Suppressor macrophage (primary cell): ENCODE measurements at regions not wholly inside any gene's neighbourhood (a gene's known extent, or its start where the extent isn't known, plus 50 kb on each side); places are given as distances from the start of the nearest gene placed in this dataset.
A peak's percentile ranks its signal among the peaks of the same experiment; 100 is the strongest.

Experiments
- DNase-seq, 4 experiments: peaks; one replicate each; pipeline ENCODE4 v3.0.0-alpha.2; 2020 to 2022

- DNase-seq = no peak
Observed at GRCh38 chr3:170728181-170728580, 141.8 kb downstream of the RPL22L1 start.

DNA sequence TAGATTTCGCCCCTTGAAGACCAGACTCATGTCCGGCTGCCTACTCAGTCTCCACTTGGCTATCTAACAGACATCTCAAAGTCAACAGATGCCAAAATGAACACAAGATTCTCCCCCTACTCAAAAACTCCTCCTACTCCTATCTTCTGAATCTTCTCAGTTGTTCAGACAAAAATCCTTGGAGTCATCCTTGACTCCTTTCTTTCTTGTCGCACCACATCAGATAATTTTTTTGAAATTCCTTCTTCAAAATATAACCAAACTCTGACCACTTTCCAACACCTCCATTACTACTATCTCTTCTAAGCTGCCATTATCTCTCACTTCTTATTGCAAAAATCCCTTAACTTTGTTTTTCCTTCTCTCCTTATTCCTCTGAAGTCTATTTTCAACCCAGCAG is 141.9 kb upstream of the SLC7A14 start:
- DNase-seq = no peak

DNA sequence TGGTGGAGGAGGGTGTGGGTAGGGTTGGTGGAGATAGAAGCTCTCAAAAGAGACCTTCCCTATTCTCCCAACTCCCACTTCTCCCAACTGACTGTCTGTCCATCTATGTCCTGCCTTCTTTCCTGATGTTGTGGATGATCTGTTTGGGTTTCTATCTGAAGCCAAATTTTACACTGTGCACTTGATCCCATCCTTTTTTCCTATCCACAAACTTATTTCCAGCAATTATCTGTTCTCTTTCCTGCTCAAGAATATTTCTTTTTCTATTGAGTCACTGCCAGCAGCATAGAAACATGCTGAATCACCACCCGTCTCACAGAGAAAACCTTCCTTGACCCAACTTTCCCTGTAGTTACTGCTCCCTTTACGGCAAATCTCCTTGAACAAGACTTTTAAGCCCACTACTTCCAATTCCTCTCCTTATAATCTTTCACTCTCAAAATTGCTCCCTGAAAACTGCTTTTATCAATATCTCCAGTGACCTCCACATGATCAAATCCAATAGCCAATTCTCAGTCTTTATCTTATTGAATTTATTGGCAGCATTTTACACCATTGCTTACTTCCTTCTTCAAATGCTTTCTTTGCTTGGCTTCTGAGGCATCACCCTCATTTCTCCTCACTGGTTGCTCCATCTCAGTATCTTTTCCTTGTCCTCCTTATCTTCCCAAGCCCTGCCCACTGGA is 141.2 kb upstream of the SLC7A14 start:
- DNase-seq = no peak

GRCh38 chr3:170725285-170725731 is 139.4 kb upstream of the SLC7A14 start:
- DNase-seq = no peak

DNA sequence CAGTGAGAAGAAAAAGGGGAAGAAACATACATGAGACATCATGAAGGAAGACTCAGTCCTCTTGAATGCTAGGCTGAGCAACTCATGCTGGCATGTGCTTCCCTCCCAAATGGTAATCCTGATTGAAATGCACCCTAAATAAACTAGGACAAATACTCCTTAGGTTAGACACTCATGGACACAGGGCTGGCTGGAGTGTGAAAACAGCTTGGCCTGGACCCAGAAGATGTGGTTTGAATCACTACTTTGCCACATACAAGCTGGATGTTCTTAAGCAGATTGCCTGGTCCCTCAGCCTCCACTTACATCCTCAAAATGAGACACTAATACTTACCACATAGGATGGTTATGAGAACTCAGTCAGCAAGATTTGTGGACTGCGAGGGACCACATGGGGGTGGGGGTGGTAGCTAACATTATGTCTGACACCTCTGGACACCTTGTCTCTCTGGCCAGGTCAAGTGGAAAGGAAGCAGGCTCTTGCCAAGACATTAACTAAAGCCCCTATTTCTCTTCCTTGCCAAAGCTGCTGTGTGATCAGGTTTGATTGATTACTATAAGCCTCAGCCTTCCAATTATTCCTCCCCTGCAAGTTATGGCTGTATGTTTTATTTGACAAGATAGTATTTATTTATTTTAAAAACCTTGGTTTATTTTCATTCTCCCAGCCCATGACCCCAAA is 138.9 kb upstream of the SLC7A14 start:
- DNase-seq = peak in 2 of 4 experiments; percentile 3 to 17

DNA sequence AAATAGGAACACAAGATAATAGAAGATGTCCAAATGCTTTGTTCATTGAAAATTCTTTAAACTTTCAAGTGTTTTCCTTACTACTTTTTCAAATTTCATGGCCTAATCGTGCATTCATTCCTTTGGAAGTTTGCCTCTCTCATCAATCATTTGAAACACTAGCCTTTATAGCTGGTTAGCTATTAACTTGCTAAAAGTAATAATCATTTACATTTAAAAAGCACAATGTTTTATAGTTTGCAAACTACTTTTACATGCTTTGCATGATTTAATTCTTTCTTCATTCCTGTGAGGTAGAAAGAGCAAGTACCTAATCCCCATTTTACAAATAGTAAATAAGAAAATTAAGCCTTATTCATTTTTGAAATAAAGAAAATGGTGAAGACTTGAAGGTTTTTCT is 137.4 kb upstream of the SLC7A14 start:
- no peak for DNase-seq

DNA sequence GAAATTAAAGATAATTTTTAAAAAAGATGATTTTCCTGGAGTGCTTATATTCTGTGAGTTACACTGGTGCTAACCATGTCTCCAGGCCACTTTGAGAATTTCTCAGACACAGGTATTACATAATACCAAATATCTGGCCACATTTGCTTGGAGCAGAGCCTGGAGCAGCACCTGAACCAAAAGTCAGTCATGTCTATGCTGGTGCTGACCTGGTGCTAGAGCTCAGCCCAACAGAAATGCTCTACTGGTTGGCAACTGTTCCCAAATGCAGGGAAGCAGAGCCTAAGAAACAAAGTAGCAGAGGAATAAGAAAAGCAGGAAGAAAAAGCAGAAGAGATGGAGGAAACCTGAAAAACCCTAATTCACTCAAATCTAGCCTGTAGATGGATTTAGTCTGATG is 135.7 kb upstream of the SLC7A14 start:
- DNase-seq = no peak

GRCh38 chr3:170719300-170719699 is 133.4 kb upstream of the SLC7A14 start:
- no peak for DNase-seq

- no peak for DNase-seq
Observed at GRCh38 chr3:170718848-170719247, 133.0 kb upstream of the SLC7A14 start.

GRCh38 chr3:170717410-170718402 is 131.8 kb upstream of the SLC7A14 start:
- no peak for DNase-seq

- no peak for DNase-seq
Observed at GRCh38 chr3:170716172-170716805, 130.4 kb upstream of the SLC7A14 start.

GRCh38 chr3:170714562-170715535 is 129.0 kb upstream of the SLC7A14 start:
- DNase-seq = no peak

- DNase-seq = no peak
Observed at GRCh38 chr3:170714122-170714521, 128.2 kb upstream of the SLC7A14 start.

GRCh38 chr3:170713653-170714052 is 127.8 kb upstream of the SLC7A14 start:
- no peak for DNase-seq

GRCh38 chr3:170712798-170713197 is 126.9 kb upstream of the SLC7A14 start:
- no peak for DNase-seq

GRCh38 chr3:170712336-170712735 is 126.5 kb upstream of the SLC7A14 start:
- DNase-seq = no peak

DNA sequence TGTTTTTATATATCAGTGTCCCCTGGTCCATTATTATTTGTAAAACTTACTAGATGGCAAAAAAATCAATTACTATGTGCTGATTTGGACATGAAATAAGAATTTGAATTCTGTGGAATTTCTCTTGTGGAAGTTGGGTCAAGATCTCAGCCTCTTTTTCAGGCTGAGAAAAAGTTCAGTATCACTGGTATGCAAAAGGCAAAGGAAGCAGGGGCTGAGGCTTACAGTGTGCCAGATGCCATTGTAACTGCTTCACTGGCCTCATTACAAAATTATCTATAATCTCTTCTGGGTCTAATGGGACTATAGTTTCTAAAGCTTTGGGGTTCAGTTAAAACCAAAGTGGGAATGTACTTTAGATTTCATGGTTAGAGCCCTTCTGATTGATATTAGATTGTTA is 125.9 kb upstream of the SLC7A14 start:
- DNase-seq = no peak

- peak; percentile 3 to 59 (median 40) for DNase-seq
Observed at GRCh38 chr3:170709046-170709445, 123.2 kb upstream of the SLC7A14 start.

DNA sequence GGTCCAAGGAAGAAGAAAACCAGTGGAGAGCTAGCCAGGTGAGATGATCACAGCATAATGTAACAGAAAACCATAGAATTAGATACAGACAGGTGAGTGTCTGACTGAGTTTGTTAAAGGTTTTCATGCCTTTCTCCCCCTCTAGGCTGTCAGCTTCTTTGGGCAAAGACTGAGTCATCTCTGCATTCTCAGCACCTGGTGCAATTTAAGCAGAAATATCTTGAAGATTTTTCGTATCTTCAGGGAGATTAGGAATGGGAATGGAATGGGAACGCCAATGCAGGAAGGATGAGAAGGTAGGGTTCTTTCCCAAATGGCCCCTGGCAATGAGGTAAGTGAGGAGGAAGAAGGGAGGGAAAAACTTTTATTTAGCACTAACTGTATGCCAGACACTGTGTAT is 122.0 kb upstream of the SLC7A14 start:
- no peak for DNase-seq

GRCh38 chr3:170705131-170705530 is 119.3 kb upstream of the SLC7A14 start:
- no peak for DNase-seq

GRCh38 chr3:170703121-170703588 is 117.3 kb upstream of the SLC7A14 start:
- DNase-seq = peak in 1 of 4 experiments; percentile 4
